Chondrocyte (in vitro differentiated cells): ENCODE measurements at regions not wholly inside any gene's neighbourhood (a gene's known extent, or its start where the extent isn't known, plus 50 kb on each side); places are given as distances from the start of the nearest gene placed in this dataset.

Experiments used
- DNase-seq: peaks from one replicate; pipeline ENCODE4 v3.0.0; 2021; ENCODE audit warnings: mixed read lengths, low spot score
- H3K27ac Mint-ChIP-seq: one replicate; pipeline ENCODE4 v1.8.0; 2021; ENCODE audit warnings: mild to moderate bottlenecking, moderate library complexity, mixed read lengths; ENCODE audit not compliant: unreplicated experiment
- H3K27me3 Mint-ChIP-seq: 2 replicates; pipeline ENCODE4 v1.8.0; 2021; ENCODE audit warnings: low read depth, mixed read lengths
- H3K36me3 Mint-ChIP-seq: 2 replicates; pipeline ENCODE4 v1.8.0; 2021; ENCODE audit warnings: low read depth, mixed read lengths
- H3K4me1 Mint-ChIP-seq: 2 replicates; pipeline ENCODE4 v1.8.0; 2021; ENCODE audit warnings: low read depth, mild to moderate bottlenecking, mixed read lengths
- H3K4me3 Mint-ChIP-seq: one replicate; pipeline ENCODE4 v1.8.0; 2021; ENCODE audit warnings: mild to moderate bottlenecking, moderate library complexity, mixed read lengths; ENCODE audit not compliant: unreplicated experiment
- H3K9me3 Mint-ChIP-seq: 2 replicates; pipeline ENCODE4 v1.8.0; 2021; ENCODE audit warnings: low read depth, mixed read lengths
- TF ChIP-seq, protein P1 (sequence below): fragments of 200-600 bp; sonication (generic); IDR thresholded peaks from 2 replicates; pipeline ENCODE4 v1.5.0; 2021; ENCODE audit warnings: antibody characterized with exemption, mild to moderate bottlenecking, moderate library complexity

DNA sequence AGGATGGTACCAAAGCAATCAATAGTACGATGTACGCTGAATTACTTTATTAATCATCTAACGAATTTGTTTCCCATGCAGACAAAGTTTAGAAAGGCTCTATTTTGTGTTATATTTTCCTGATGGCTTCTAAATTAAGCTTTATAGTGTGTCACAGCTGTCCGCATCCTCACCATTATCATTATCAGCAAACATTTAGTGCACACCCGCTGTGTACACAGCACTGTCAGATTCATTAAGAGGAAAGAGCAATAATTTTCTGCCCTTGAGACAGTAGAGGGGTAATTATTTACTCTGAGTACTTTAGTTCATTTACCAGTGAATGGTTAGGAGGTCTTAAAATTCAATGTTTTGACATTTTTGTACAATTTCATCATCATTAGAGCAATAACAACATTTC is 233.3 kb upstream of the PTPRZ1 start:
- no peak for DNase-seq
- H3K4me3 Mint-ChIP-seq: no peak overlapping the region

DNA sequence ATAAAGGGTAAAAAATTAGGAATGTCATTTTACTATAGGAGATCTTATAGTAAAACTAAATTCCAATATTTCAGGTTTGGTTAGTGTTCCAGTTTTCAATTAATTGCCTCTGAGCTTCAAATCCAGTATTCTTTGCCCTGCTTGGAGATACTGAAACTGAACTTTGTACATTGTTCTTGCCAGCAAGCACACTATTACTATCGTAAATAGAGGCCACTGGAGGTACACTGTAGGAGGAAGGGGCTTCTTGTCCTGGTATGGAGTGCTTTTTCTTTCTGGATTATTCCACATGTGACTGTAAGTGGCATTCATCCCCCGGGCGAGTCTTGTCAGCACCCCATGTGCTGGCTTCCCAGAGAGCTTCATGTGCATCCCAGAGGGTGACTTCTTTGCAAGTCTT is 234.7 kb upstream of the PTPRZ1 start:
- no peak overlapping the region for H3K4me3 Mint-ChIP-seq

More for the DNA sequence above, 233.3 kb upstream of the PTPRZ1 start:
- Mint-ChIP-seq H3K27me3 (peaks cover 17% of the 10 kb centered on the region), H3K4me1 (no peaks in the 10 kb centered on the region), H3K9me3 (peaks cover 11% of the 10 kb centered on the region), H3K27ac (no peak overlapping the region), H3K36me3 (peaks cover 1% of the 10 kb centered on the region)
- TF ChIP-seq, protein P1, sequence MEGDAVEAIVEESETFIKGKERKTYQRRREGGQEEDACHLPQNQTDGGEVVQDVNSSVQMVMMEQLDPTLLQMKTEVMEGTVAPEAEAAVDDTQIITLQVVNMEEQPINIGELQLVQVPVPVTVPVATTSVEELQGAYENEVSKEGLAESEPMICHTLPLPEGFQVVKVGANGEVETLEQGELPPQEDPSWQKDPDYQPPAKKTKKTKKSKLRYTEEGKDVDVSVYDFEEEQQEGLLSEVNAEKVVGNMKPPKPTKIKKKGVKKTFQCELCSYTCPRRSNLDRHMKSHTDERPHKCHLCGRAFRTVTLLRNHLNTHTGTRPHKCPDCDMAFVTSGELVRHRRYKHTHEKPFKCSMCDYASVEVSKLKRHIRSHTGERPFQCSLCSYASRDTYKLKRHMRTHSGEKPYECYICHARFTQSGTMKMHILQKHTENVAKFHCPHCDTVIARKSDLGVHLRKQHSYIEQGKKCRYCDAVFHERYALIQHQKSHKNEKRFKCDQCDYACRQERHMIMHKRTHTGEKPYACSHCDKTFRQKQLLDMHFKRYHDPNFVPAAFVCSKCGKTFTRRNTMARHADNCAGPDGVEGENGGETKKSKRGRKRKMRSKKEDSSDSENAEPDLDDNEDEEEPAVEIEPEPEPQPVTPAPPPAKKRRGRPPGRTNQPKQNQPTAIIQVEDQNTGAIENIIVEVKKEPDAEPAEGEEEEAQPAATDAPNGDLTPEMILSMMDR: no peak

DNA sequence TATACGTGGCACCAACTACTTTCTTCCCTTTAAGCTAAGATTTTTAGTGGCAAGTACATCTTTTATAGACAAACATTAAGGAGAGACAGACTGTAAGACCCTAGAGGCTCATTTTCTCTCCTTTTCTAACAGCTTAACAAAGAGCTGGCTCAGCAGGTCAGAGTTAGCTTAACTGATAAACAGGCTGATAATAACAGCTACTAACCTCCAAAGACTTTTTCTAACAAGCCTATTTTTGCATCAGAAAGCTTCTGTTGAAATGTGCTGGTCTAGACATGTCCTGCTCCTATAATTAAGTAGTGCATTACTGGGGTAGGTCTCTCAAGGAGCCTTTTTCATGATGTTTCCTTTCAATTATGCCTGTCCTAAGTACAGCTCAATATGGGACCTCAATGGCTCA is 238.2 kb upstream of the FAM3C start:
- Mint-ChIP-seq H3K36me3 (no peaks in the 10 kb centered on the region), H3K27me3 (peaks cover 8% of the 10 kb centered on the region), H3K9me3 (peaks cover 2% of the 10 kb centered on the region), H3K27ac (no peak overlapping the region), H3K4me1 (no peaks in the 10 kb centered on the region), H3K4me3 (no peak overlapping the region)
- DNase-seq: no peak
- TF ChIP-seq, protein P1: no peak

More for the DNA sequence above, 234.7 kb upstream of the PTPRZ1 start:
- no peak for DNase-seq
- TF ChIP-seq, protein P1: no peak
- Mint-ChIP-seq H3K27me3 (peaks cover 11% of the 10 kb centered on the region), H3K9me3 (peaks cover 11% of the 10 kb centered on the region), H3K27ac (no peak overlapping the region), H3K36me3 (peaks cover 1% of the 10 kb centered on the region), H3K4me1 (no peaks in the 10 kb centered on the region)

DNA sequence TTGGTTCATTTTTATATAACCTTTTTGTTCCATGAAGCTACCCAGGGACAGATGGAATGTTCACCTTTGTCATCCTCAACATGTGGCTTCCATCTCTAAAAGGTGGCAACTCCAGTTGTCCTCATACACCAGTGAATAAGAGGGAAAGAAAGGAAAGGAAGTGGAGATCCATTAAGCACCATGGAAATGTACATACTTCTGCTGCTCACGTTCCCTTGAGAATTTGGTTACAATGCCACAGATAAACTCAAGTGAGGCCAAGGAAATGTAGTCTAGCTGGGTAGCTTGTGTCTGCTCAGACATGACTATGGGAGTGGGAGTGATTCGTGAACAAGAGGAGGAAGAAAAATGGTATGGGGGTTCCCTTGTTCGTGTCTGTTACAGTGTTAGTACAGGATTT is 237.1 kb upstream of the FAM3C start:
- TF ChIP-seq, protein P1: no peak
- no peak overlapping the region for H3K4me3 Mint-ChIP-seq
- peaks cover 8% of the 10 kb centered on the region for H3K27me3 Mint-ChIP-seq
- H3K36me3 Mint-ChIP-seq: no peaks in the 10 kb centered on the region
- DNase-seq: no peak
- no peaks in the 10 kb centered on the region for H3K4me1 Mint-ChIP-seq
- peaks cover 2% of the 10 kb centered on the region for H3K9me3 Mint-ChIP-seq
- no peak overlapping the region for H3K27ac Mint-ChIP-seq

DNA sequence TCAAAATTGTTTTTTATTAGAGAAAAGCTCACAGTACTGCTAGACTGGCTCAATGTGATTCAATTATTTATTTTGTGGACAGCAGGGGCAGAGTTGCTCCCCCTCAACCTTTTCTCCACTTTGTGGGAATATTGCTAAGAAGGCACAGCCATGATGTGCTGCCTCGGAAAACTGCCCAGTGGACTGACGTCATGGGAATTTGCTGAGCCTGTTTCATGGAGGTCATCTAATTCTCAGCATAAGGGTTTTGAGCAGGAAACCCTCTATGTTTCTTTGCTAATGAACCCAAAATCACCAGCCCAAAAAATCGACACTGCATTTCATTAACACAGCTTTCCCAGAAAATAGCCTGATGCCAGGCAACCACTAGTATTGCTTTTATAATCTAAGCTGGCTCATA is 228.8 kb upstream of the FAM3C start:
- no peak for DNase-seq
- Mint-ChIP-seq H3K36me3 (no peaks in the 10 kb centered on the region), H3K4me3 (no peak overlapping the region), H3K4me1 (peaks cover 4% of the 10 kb centered on the region), H3K27ac (no peak overlapping the region), H3K9me3 (no peaks in the 10 kb centered on the region), H3K27me3 (no peaks in the 10 kb centered on the region)
- TF ChIP-seq, protein P1: peak; percentile 14
